SK-N-SH treated with all-trans-retinoic acid at 6 μM for 48 hours (cell line): ENCODE measurements at regions not wholly inside any gene's neighbourhood (a gene's known extent, or its start where the extent isn't known, plus 50 kb on each side); places are given as distances from the start of the nearest gene placed in this dataset.

Experiments used
- ATAC-seq: fragments of 200-7000 bp; cut with Tn5 transposase; 3 replicates; pipeline ENCODE4 v1.9.1; 2020; ENCODE audit warnings: mild to moderate bottlenecking, moderate library complexity
- ARNTL ChIP-seq: fragments of 450-650 bp; formaldehyde crosslinking; IDR thresholded peaks from 2 replicates; pipeline ENCODE4 v1.5.0; 2020; ENCODE audit warnings: low read depth, mild to moderate bottlenecking, moderate library complexity, borderline replicate concordance
- BACH2 ChIP-seq: fragments of 250-450 bp; sonication (Bioruptor Pico); IDR thresholded peaks from 2 replicates; pipeline ENCODE4 v1.9.0; 2021; ENCODE audit warnings: mild to moderate bottlenecking, borderline replicate concordance
- CSDC2 ChIP-seq: fragments of 250-450 bp; sonication (Bioruptor Pico); IDR thresholded peaks from 2 replicates; pipeline ENCODE4 v1.5.0; 2020; ENCODE audit warnings: mild to moderate bottlenecking, moderate library complexity
- CSRNP3 ChIP-seq: fragments of 250-450 bp; sonication (Bioruptor Pico); IDR thresholded peaks from 2 replicates; pipeline ENCODE4 v1.5.1; 2021; ENCODE audit warnings: mild to moderate bottlenecking, moderate library complexity
- ESRRG ChIP-seq: fragments of 250-450 bp; sonication (Bioruptor Pico); IDR thresholded peaks from 2 replicates; pipeline ENCODE4 v1.6.1; 2021; ENCODE audit warnings: mild to moderate bottlenecking
- ISL1 ChIP-seq: fragments of 250-450 bp; sonication (Bioruptor Pico); IDR thresholded peaks from 2 replicates; pipeline ENCODE4 v2.1.2; 2022; ENCODE audit warnings: mild to moderate bottlenecking, moderate library complexity
- PPARA ChIP-seq: fragments of 250-450 bp; sonication (Bioruptor Pico); IDR thresholded peaks from 2 replicates; pipeline ENCODE4 v1.5.0; 2020; ENCODE audit warnings: mild to moderate bottlenecking, borderline replicate concordance
- SNAI2 ChIP-seq: fragments of 250-450 bp; sonication (Bioruptor Pico); IDR thresholded peaks from 2 replicates; pipeline ENCODE4 v1.5.0; 2020; ENCODE audit warnings: mild to moderate bottlenecking, moderate library complexity
- TCF4 ChIP-seq: fragments of 250-450 bp; sonication (Bioruptor Pico); IDR thresholded peaks from 2 replicates; pipeline ENCODE4 v1.8.0; 2021; ENCODE audit warnings: mild to moderate bottlenecking, moderate library complexity, borderline replicate concordance
- TOX ChIP-seq: fragments of 250-450 bp; sonication (Bioruptor Pico); IDR thresholded peaks from 2 replicates; pipeline ENCODE4 v1.8.0; 2021; ENCODE audit warnings: mild to moderate bottlenecking, moderate library complexity, borderline replicate concordance
- ZC3H10 ChIP-seq: fragments of 250-450 bp; sonication (Bioruptor Pico); IDR thresholded peaks from 2 replicates; pipeline ENCODE4 v1.5.1; 2021; ENCODE audit warnings: mild to moderate bottlenecking, moderate library complexity
- ZFP3 ChIP-seq: fragments of 250-450 bp; sonication (Bioruptor Pico); IDR thresholded peaks from 2 replicates; pipeline ENCODE4 v1.5.0; 2020; ENCODE audit warnings: mild to moderate bottlenecking, moderate library complexity
- ZFP30 ChIP-seq: fragments of 450-650 bp; formaldehyde crosslinking; IDR thresholded peaks from 2 replicates; pipeline ENCODE4 v1.5.0; 2022; ENCODE audit warnings: mild to moderate bottlenecking, moderate library complexity
- ZNF565 ChIP-seq: fragments of 450-650 bp; formaldehyde crosslinking; conservative IDR thresholded peaks from 2 replicates; pipeline ENCODE4 v1.5.0; 2020; ENCODE audit warnings: low read depth, mild to moderate bottlenecking, moderate library complexity
- ZNF70 ChIP-seq: fragments of 450-650 bp; formaldehyde crosslinking; IDR thresholded peaks from 2 replicates; pipeline ENCODE4 v1.5.0; 2020; ENCODE audit warnings: mild to moderate bottlenecking, moderate library complexity
- ZNF8 ChIP-seq: fragments of 450-650 bp; formaldehyde crosslinking; IDR thresholded peaks from 2 replicates; pipeline ENCODE4 v1.5.0; 2020; ENCODE audit warnings: mild to moderate bottlenecking, moderate library complexity
- TF ChIP-seq, protein P1 (sequence below): fragments of 250-450 bp; sonication (Bioruptor Pico); IDR thresholded peaks from 2 replicates; pipeline ENCODE4 v1.5.0; 2020; ENCODE audit warnings: mild to moderate bottlenecking, moderate library complexity
- TF ChIP-seq, protein P2 (sequence below): fragments of 250-450 bp; sonication (Bioruptor Pico); IDR thresholded peaks from 2 replicates; pipeline ENCODE4 v1.8.0; 2021; ENCODE audit warnings: low read depth, mild to moderate bottlenecking, moderate library complexity, borderline replicate concordance
- TF ChIP-seq, protein P3 (sequence below): fragments of 250-450 bp; sonication (Bioruptor Pico); IDR thresholded peaks from 2 replicates; pipeline ENCODE4 v1.5.1; 2020; ENCODE audit warnings: low read depth, mild to moderate bottlenecking, moderate library complexity
- TF ChIP-seq, protein P4 (sequence below): fragments of 250-450 bp; sonication (Bioruptor Pico); IDR thresholded peaks from 2 replicates; pipeline ENCODE4 v1.8.0; 2020; ENCODE audit warnings: mild to moderate bottlenecking, moderate library complexity, borderline replicate concordance

GRCh38 chr12:102573237-102573636 is 92.9 kb upstream of the IGF1 start:
- no peak for TF ChIP-seq ISL1 (CRISPR knock-in tag)
- no peak for TF ChIP-seq ZFP30 (CRISPR knock-in tag)
- TF ChIP-seq ZFP3 = no peak
- no peak for TF ChIP-seq TOX (CRISPR knock-in tag)
- TF ChIP-seq, protein P1, sequence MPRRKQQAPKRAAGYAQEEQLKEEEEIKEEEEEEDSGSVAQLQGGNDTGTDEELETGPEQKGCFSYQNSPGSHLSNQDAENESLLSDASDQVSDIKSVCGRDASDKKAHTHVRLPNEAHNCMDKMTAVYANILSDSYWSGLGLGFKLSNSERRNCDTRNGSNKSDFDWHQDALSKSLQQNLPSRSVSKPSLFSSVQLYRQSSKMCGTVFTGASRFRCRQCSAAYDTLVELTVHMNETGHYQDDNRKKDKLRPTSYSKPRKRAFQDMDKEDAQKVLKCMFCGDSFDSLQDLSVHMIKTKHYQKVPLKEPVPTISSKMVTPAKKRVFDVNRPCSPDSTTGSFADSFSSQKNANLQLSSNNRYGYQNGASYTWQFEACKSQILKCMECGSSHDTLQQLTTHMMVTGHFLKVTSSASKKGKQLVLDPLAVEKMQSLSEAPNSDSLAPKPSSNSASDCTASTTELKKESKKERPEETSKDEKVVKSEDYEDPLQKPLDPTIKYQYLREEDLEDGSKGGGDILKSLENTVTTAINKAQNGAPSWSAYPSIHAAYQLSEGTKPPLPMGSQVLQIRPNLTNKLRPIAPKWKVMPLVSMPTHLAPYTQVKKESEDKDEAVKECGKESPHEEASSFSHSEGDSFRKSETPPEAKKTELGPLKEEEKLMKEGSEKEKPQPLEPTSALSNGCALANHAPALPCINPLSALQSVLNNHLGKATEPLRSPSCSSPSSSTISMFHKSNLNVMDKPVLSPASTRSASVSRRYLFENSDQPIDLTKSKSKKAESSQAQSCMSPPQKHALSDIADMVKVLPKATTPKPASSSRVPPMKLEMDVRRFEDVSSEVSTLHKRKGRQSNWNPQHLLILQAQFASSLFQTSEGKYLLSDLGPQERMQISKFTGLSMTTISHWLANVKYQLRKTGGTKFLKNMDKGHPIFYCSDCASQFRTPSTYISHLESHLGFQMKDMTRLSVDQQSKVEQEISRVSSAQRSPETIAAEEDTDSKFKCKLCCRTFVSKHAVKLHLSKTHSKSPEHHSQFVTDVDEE (CRISPR knock-in tag) = no peak
- no peak for TF ChIP-seq ZNF70 (CRISPR knock-in tag)
- TF ChIP-seq ARNTL (CRISPR knock-in tag) = no peak
- TF ChIP-seq ESRRG (CRISPR knock-in tag) = no peak
- TF ChIP-seq, protein P2, sequence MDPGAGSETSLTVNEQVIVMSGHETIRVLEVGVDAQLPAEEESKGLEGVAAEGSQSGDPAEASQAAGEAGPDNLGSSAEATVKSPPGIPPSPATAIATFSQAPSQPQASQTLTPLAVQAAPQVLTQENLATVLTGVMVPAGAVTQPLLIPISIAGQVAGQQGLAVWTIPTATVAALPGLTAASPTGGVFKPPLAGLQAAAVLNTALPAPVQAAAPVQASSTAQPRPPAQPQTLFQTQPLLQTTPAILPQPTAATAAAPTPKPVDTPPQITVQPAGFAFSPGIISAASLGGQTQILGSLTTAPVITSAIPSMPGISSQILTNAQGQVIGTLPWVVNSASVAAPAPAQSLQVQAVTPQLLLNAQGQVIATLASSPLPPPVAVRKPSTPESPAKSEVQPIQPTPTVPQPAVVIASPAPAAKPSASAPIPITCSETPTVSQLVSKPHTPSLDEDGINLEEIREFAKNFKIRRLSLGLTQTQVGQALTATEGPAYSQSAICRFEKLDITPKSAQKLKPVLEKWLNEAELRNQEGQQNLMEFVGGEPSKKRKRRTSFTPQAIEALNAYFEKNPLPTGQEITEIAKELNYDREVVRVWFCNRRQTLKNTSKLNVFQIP (CRISPR knock-in tag) = no peak
- no peak for TF ChIP-seq CSRNP3
- TF ChIP-seq ZC3H10 (CRISPR knock-in tag) = no peak
- ATAC-seq = no peak

DNA sequence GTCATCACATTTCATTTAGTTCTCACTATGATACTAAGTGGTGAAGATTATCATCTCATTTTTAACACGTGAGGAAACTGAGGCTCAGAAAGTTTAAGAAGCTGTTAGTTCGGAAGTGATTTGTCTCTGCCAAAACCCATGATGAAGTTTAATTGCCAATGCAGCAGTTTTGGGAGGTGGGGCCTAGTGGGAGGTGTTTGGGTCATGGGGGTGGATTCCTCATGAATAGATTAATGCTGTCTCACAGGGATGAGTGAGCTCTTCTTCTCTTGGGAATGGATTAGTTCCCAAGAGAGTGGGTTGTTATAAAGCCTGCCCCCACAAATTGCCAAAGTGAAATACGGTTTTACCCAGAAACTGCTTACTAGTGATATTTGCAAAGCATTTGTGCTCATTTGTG is 91.5 kb upstream of the IGF1 start:
- TF ChIP-seq ESRRG (CRISPR knock-in tag) = no peak
- TF ChIP-seq, protein P3, sequence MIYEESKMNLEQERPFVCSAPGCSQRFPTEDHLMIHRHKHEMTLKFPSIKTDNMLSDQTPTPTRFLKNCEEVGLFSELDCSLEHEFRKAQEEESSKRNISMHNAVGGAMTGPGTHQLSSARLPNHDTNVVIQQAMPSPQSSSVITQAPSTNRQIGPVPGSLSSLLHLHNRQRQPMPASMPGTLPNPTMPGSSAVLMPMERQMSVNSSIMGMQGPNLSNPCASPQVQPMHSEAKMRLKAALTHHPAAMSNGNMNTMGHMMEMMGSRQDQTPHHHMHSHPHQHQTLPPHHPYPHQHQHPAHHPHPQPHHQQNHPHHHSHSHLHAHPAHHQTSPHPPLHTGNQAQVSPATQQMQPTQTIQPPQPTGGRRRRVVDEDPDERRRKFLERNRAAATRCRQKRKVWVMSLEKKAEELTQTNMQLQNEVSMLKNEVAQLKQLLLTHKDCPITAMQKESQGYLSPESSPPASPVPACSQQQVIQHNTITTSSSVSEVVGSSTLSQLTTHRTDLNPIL (CRISPR knock-in tag) = no peak
- TF ChIP-seq ISL1 (CRISPR knock-in tag) = no peak
- no peak for TF ChIP-seq TCF4 (CRISPR knock-in tag)
- TF ChIP-seq ARNTL (CRISPR knock-in tag) = no peak
- TF ChIP-seq BACH2 (CRISPR knock-in tag) = no peak
- no peak for TF ChIP-seq CSDC2 (CRISPR knock-in tag)
- ATAC-seq = no peak

- no peak for TF ChIP-seq PPARA
- TF ChIP-seq ZNF8 (CRISPR knock-in tag) = no peak
- TF ChIP-seq SNAI2 = no peak
- no peak for TF ChIP-seq TOX (CRISPR knock-in tag)
- TF ChIP-seq, protein P4, sequence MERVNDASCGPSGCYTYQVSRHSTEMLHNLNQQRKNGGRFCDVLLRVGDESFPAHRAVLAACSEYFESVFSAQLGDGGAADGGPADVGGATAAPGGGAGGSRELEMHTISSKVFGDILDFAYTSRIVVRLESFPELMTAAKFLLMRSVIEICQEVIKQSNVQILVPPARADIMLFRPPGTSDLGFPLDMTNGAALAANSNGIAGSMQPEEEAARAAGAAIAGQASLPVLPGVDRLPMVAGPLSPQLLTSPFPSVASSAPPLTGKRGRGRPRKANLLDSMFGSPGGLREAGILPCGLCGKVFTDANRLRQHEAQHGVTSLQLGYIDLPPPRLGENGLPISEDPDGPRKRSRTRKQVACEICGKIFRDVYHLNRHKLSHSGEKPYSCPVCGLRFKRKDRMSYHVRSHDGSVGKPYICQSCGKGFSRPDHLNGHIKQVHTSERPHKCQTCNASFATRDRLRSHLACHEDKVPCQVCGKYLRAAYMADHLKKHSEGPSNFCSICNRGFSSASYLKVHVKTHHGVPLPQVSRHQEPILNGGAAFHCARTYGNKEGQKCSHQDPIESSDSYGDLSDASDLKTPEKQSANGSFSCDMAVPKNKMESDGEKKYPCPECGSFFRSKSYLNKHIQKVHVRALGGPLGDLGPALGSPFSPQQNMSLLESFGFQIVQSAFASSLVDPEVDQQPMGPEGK (CRISPR knock-in tag) = no peak
- TF ChIP-seq ESRRG (CRISPR knock-in tag) = no peak
- TF ChIP-seq ISL1 (CRISPR knock-in tag) = no peak
- TF ChIP-seq ZFP3 = no peak
- no peak for TF ChIP-seq ZC3H10 (CRISPR knock-in tag)
- no peak for TF ChIP-seq ZNF565 (CRISPR knock-in tag)
- TF ChIP-seq, protein P1 (CRISPR knock-in tag) = no peak
- TF ChIP-seq, all 23 proteins: peak for 0
- ATAC-seq = no peak
These were observed 89.9 kb upstream of the IGF1 start for GRCh38 chr12:102570256-102570655.
